IMR-90 (cell line): ENCODE measurements at regions not wholly inside any gene's neighbourhood (a gene's known extent, or its start where the extent isn't known, plus 50 kb on each side); places are given as distances from the start of the nearest gene placed in this dataset.
"Not testable (repeated sequence)": the region's sequence is repeated elsewhere in the genome, so short reads cannot be mapped to it uniquely, and the experiment has no call there.

Experiments
- ATAC-seq: fragments of 200-7000 bp; cut with Tn5 transposase; 2 replicates; pipeline ENCODE4 v1.9.1; 2020; ENCODE audit warnings: low read depth, mild to moderate bottlenecking, moderate library complexity
- BruUV-seq: library from RNA; stranded (reverse); fragments of 400-500 nt; replicated peaks from 2 replicates; lab custom pipeline; 2021; lab: Mats Ljungman, UMichigan
- CTCF ChIA-PET: fragments of 300-600 bp; formaldehyde crosslinking; extraction: SDS; loops from one replicate; lab custom pipeline; 2021; ENCODE audit warnings: antibody characterized with exemption; lab: Yijun Ruan, JAX
- POLR2A ChIA-PET: fragments of 300-600 bp; sonication (Branson Sonifier 250); formaldehyde crosslinking; loops from one replicate; lab custom pipeline; 2022; ENCODE audit warnings: antibody characterized with exemption; ENCODE audit not compliant: unreplicated experiment; lab: Charles Lee
- DNase-seq: peaks from one replicate; pipeline ENCODE4 v3.0.0; 2013
- H2AFZ ChIP-seq: replicated peaks from 2 replicates; pipeline ENCODE3; 2013; ENCODE audit warnings: low read length, mild to moderate bottlenecking; ENCODE audit not compliant: poor library complexity
- H2AK5ac ChIP-seq: 2 replicates; pipeline ENCODE4 v1.6.1; 2013; ENCODE audit warnings: low read depth, low read length, inconsistent platforms
- H2AK9ac ChIP-seq: replicated peaks from 2 replicates; pipeline ENCODE3; 2013; ENCODE audit warnings: mild to moderate bottlenecking, low read depth, low read length, moderate library complexity; ENCODE audit not compliant: poor library complexity
- H2BK120ac ChIP-seq: 2 replicates; pipeline ENCODE4 v1.6.1; 2013; ENCODE audit warnings: low read depth, low read length, inconsistent platforms
- H2BK15ac ChIP-seq: 3 replicates; pipeline ENCODE4 v1.6.1; 2013; ENCODE audit warnings: low read depth, low read length, inconsistent platforms
- H2BK20ac ChIP-seq: 2 replicates; pipeline ENCODE4 v1.6.1; 2013; ENCODE audit warnings: low read depth, mild to moderate bottlenecking, inconsistent platforms, low read length, moderate library complexity
- H2BK5ac ChIP-seq: 2 replicates; pipeline ENCODE4 v1.6.1; 2013; ENCODE audit warnings: mild to moderate bottlenecking, low read depth, low read length, inconsistent platforms; ENCODE audit not compliant: poor library complexity, severe bottlenecking
- H3K14ac ChIP-seq: replicated peaks from 2 replicates; pipeline ENCODE4 v1.6.1; 2013; ENCODE audit warnings: low read depth, low read length, inconsistent platforms
- H3K18ac ChIP-seq: 2 replicates; pipeline ENCODE4 v1.6.1; 2013; ENCODE audit warnings: low read depth, low read length, control low read depth
- H3K23ac ChIP-seq: 2 replicates; pipeline ENCODE4 v1.6.1; 2013; ENCODE audit warnings: low read depth, low read length, inconsistent platforms
- H3K27ac ChIP-seq: 2 replicates; pipeline ENCODE4 v1.5.1; 2013; ENCODE audit warnings: mild to moderate bottlenecking, control low read depth, low read length; ENCODE audit not compliant: insufficient read depth
- H3K27me3 ChIP-seq: 2 replicates; pipeline ENCODE4 v1.6.1; 2013; ENCODE audit warnings: low read length; ENCODE audit not compliant: control insufficient read depth, insufficient read depth
- H3K36me3 ChIP-seq: 2 replicates; pipeline ENCODE4 v1.6.1; 2013; ENCODE audit warnings: low read length, mixed read lengths; ENCODE audit not compliant: control insufficient read depth, insufficient read depth
- H3K4ac ChIP-seq: 2 replicates; pipeline ENCODE4 v1.6.1; 2013; ENCODE audit warnings: low read depth, low read length, inconsistent platforms
- H3K4me1 ChIP-seq: 2 replicates; pipeline ENCODE4 v1.6.1; 2013; ENCODE audit warnings: low read length, mixed read lengths; ENCODE audit not compliant: control insufficient read depth, insufficient read depth
- H3K4me2 ChIP-seq: 2 replicates; pipeline ENCODE4 v1.6.1; 2013; ENCODE audit warnings: low read depth, mild to moderate bottlenecking, control low read depth, low read length, moderate library complexity
- H3K4me3 ChIP-seq: 2 replicates; pipeline ENCODE4 v1.5.1; 2013; ENCODE audit warnings: low read depth, mild to moderate bottlenecking, control low read depth, low read length, moderate library complexity; ENCODE audit not compliant: insufficient read depth
- H3K56ac ChIP-seq: 2 replicates; pipeline ENCODE4 v1.6.1; 2013; ENCODE audit warnings: low read length, inconsistent platforms; ENCODE audit not compliant: insufficient read depth; ENCODE audit errors: extremely low read depth
- H3K79me1 ChIP-seq, 2 experiments: 2 replicates each; pipeline ENCODE4 v1.6.1; 2013; ENCODE audit warnings: low read length in 2 of 2, inconsistent platforms in 1 of 2, low read depth in 1 of 2
- H3K9ac ChIP-seq: 2 replicates; pipeline ENCODE4 v1.6.1; 2013; ENCODE audit warnings: low read depth, low read length, control low read depth
- H3K9me1 ChIP-seq: 2 replicates; pipeline ENCODE4 v1.6.1; 2013; ENCODE audit warnings: low read length, inconsistent platforms; ENCODE audit not compliant: insufficient read depth
- H3K9me3 ChIP-seq: 2 replicates; pipeline ENCODE4 v1.6.1; 2013; ENCODE audit warnings: low read length; ENCODE audit not compliant: control insufficient read depth, insufficient read depth
- H4K20me1 ChIP-seq: 2 replicates; pipeline ENCODE4 v1.6.1; 2013; ENCODE audit warnings: low read length, inconsistent platforms; ENCODE audit not compliant: insufficient read depth
- H4K5ac ChIP-seq: 2 replicates; pipeline ENCODE4 v1.6.1; 2013; ENCODE audit warnings: mild to moderate bottlenecking, low read depth, low read length, control low read depth
- H4K8ac ChIP-seq, 2 experiments: 2 replicates each; pipeline ENCODE4 v1.6.1; 2013; ENCODE audit warnings: low read depth in 2 of 2, low read length in 2 of 2, control low read depth in 1 of 2, inconsistent platforms in 1 of 2
- H4K91ac ChIP-seq: 2 replicates; pipeline ENCODE4 v1.6.1; 2013; ENCODE audit warnings: low read depth, low read length, inconsistent platforms; ENCODE audit not compliant: insufficient read depth
- WGBS, 2 experiments: methylation state at CpG; one replicate each; pipeline versions ENCODE4 v1.1.5 to v1.1.7; 2013; ENCODE audit warnings: missing lambda C conversion rate in 2 of 2; ENCODE audit not compliant: insufficient read length in 1 of 2; ENCODE audit errors: extremely low coverage in 2 of 2; 5-methylcytosine and 5-hydroxymethylcytosine counted together
- dilution Hi-C: fragments of 300-500 bp; cut with HindIII; formaldehyde crosslinking; loops from one replicate; pipeline ENCODE4 v1.14.3; 2018; ENCODE audit warnings: low sequenced_read_pairs; ENCODE audit not compliant: unreplicated experiment
- in situ Hi-C: fragments of 300-500 bp; cut with MboI; formaldehyde crosslinking; loops from 3 replicates; pipeline ENCODE4 v1.14.3; 2019; ENCODE audit warnings: low sequenced_read_pairs, inconsistent platforms, mixed read lengths
- intact Hi-C: fragments of 100-400 bp; cut with micrococcal nuclease; formaldehyde crosslinking; loops from 2 replicates; pipeline ENCODE4 v1.10.0; 2022

GRCh38 chr2:110391035-110391418 lies 81.6 kb downstream of the LIMS4 start:
- H3K4me2 ChIP-seq, BruUV-seq, H3K4me1 ChIP-seq, H3K79me1 ChIP-seq, DNase-seq, H3K27ac ChIP-seq, in situ Hi-C loops, H2BK120ac ChIP-seq, H2BK20ac ChIP-seq, H3K9me1 ChIP-seq, H3K36me3 ChIP-seq, intact Hi-C loops, H3K4me3 ChIP-seq, H3K27me3 ChIP-seq, H4K20me1 ChIP-seq, H3K23ac ChIP-seq, H2AK9ac ChIP-seq, H4K91ac ChIP-seq, H3K14ac ChIP-seq, H4K5ac ChIP-seq, dilution Hi-C loops, ATAC-seq, H2BK15ac ChIP-seq, CTCF ChIA-PET, H4K8ac ChIP-seq, H3K18ac ChIP-seq, H2AFZ ChIP-seq, H3K4ac ChIP-seq, POLR2A ChIA-PET, H2AK5ac ChIP-seq, H3K9ac ChIP-seq, H3K56ac ChIP-seq, H2BK5ac ChIP-seq, H3K9me3 ChIP-seq: not testable (repeated sequence)
- WGBS, 2 experiments, result no CpG with 5 or more reads among the region's 5 CpGs

GRCh38 chr2:110390351-110391034 lies 82.1 kb downstream of the LIMS4 start:
- H3K36me3 ChIP-seq, H3K23ac ChIP-seq, H2AK5ac ChIP-seq, H2AK9ac ChIP-seq, BruUV-seq, H3K4me2 ChIP-seq, H2BK20ac ChIP-seq, H3K18ac ChIP-seq, H3K9me3 ChIP-seq, POLR2A ChIA-PET, H2AFZ ChIP-seq, H2BK120ac ChIP-seq, CTCF ChIA-PET, H3K4me3 ChIP-seq, intact Hi-C loops, H3K14ac ChIP-seq, H4K20me1 ChIP-seq, in situ Hi-C loops, DNase-seq, H3K56ac ChIP-seq, H3K9me1 ChIP-seq, H4K91ac ChIP-seq, H4K8ac ChIP-seq, H2BK15ac ChIP-seq, H4K5ac ChIP-seq, H3K4me1 ChIP-seq, H3K4ac ChIP-seq, H2BK5ac ChIP-seq, H3K9ac ChIP-seq, dilution Hi-C loops, H3K27ac ChIP-seq, H3K79me1 ChIP-seq, H3K27me3 ChIP-seq: not testable (repeated sequence)
- peak; percentile 70 for ATAC-seq
- no CpG with 5 or more reads among the region's 7 CpGs for whole genome bisulfite sequencing, 2 experiments
